Prostate gland (tissue), 2 donors: ENCODE measurements at regions not wholly inside any gene's neighbourhood (a gene's known extent, or its start where the extent isn't known, plus 50 kb on each side); places are given as distances from the start of the nearest gene placed in this dataset.
"Not testable (repeated sequence)": the region's sequence is repeated elsewhere in the genome, so short reads cannot be mapped to it uniquely, and the experiment has no call there.

Source experiments
- DNase-seq: peaks from one replicate; pipeline ENCODE4 v3.0.0-alpha.2; 2019; ENCODE audit warnings: low spot score
- H3K27ac ChIP-seq, 2 donors: fragments of 200-600 bp; sonication (generic); 2 replicates each; pipeline ENCODE4 v1.5.1; 2017 to 2019
- H3K27me3 ChIP-seq: fragments of 200-600 bp; sonication (generic); replicated peaks from 2 replicates; pipeline ENCODE4 v1.5.1; 2019; ENCODE audit not compliant: insufficient read depth
- H3K36me3 ChIP-seq, 2 donors: fragments of 200-600 bp; sonication (generic); 1 replicate in 1 of 2; 2 replicates in 1 of 2; pipeline versions ENCODE4 v1.5.1 to v1.8.1; 2017 to 2019
- H3K4me1 ChIP-seq: fragments of 200-600 bp; sonication (generic); replicated peaks from 2 replicates; pipeline ENCODE4 v1.5.1; 2019
- H3K4me3 ChIP-seq, 2 donors: fragments of 200-600 bp; sonication (generic); 2 replicates each; pipeline ENCODE4 v1.5.1; 2017 to 2019
- H3K9me3 ChIP-seq: fragments of 200-600 bp; sonication (generic); 2 replicates; pipeline ENCODE4 v1.5.1; 2017
- CTCF ChIP-seq, 4 experiments: fragments of 200-600 bp in 2 of 4; fragments of 450-650 bp in 2 of 4; sonication (generic) in 2 of 4; IDR thresholded peaks; 1 replicate in 3 of 4; 2 replicates in 1 of 4; pipeline ENCODE4 v1.5.1; 2016 to 2019; ENCODE audit warnings: antibody characterized with exemption in 4 of 4, mild to moderate bottlenecking in 2 of 4, moderate library complexity in 2 of 4
- POLR2A ChIP-seq: fragments of 450-650 bp; IDR thresholded peaks from one replicate; pipeline ENCODE4 v1.6.1; 2016; ENCODE audit warnings: antibody characterized with exemption, mild to moderate bottlenecking
- POLR2AphosphoS5 ChIP-seq: sonication (generic); formaldehyde crosslinking; IDR thresholded peaks from one replicate; pipeline ENCODE4 v1.6.1; 2017; ENCODE audit warnings: antibody characterized with exemption
- WGBS: methylation state at CpG from one replicate; pipeline ENCODE4 v1.1.5; 2018; 5-methylcytosine and 5-hydroxymethylcytosine counted together
- intact Hi-C: fragments of 100-400 bp; cut with DNase I; formaldehyde crosslinking; loops from one replicate; pipeline ENCODE4 v1.14.2; 2022

- 22% methylated on average over 2 of the region's 2 CpGs for WGBS
Measured at GRCh38 chr2:125405816-125406215, 1250.1 kb upstream of the GYPC start.

GRCh38 chr2:125408874-125409538 lies 1247.0 kb upstream of the GYPC start:
- WGBS = 83% methylated on average over 10 of the region's 10 CpGs
- Histone ChIP-seq H3K4me3 (no peak overlapping the region), H3K27me3 (no peaks in the 10 kb centered on the region), H3K4me1 (no peaks in the 10 kb centered on the region), H3K36me3 (no peaks in the 10 kb centered on the region), H3K9me3 (no peaks in the 10 kb centered on the region), H3K27ac (no peak overlapping the region)
- intact Hi-C loops = no loop called here
- no peak for DNase-seq
- no peak for TF ChIP-seq POLR2AphosphoS5
- no peak for TF ChIP-seq POLR2A
- TF ChIP-seq CTCF (IDR thresholded peaks at IDR 0.05) = no peak

More at GRCh38 chr2:125405816-125406215, 1250.1 kb upstream of the GYPC start:
- DNase-seq = no peak
- TF ChIP-seq POLR2AphosphoS5 = no peak
- no peak for TF ChIP-seq CTCF (IDR thresholded peaks at IDR 0.05)
- no peak for TF ChIP-seq POLR2A
- no peak overlapping the region for H3K27ac ChIP-seq
- no peaks in the 10 kb centered on the region for H3K9me3 ChIP-seq
- no peaks in the 10 kb centered on the region for H3K36me3 ChIP-seq
- H3K4me3 ChIP-seq = no peak overlapping the region
- no peaks in the 10 kb centered on the region for H3K4me1 ChIP-seq
- no peaks in the 10 kb centered on the region for H3K27me3 ChIP-seq
- intact Hi-C loops = no loop called here

- H3K36me3 ChIP-seq = no peaks in the 10 kb centered on the region
- intact Hi-C loops = no loop called here
- TF ChIP-seq POLR2A = no peak
- TF ChIP-seq POLR2AphosphoS5 = no peak
- no peak for TF ChIP-seq CTCF (IDR thresholded peaks at IDR 0.05)
- WGBS = 78% methylated on average over 1 of the region's 1 CpG
- H3K4me1 ChIP-seq = no peaks in the 10 kb centered on the region
- H3K27me3 ChIP-seq = no peaks in the 10 kb centered on the region
- H3K4me3 ChIP-seq = no peak overlapping the region
- H3K9me3 ChIP-seq = no peaks in the 10 kb centered on the region
- no peak overlapping the region for H3K27ac ChIP-seq
- DNase-seq = no peak
Measured at GRCh38 chr2:125418483-125418882, 1237.5 kb upstream of the GYPC start.

- 97% methylated on average over 28 of the region's 32 CpGs for WGBS
- H3K27ac ChIP-seq, DNase-seq, H3K36me3 ChIP-seq, H3K9me3 ChIP-seq, H3K4me1 ChIP-seq, H3K27me3 ChIP-seq, intact Hi-C loops, H3K4me3 ChIP-seq: not testable (repeated sequence)
Measured at GRCh38 chr2:125422198-125422770, 1233.7 kb upstream of the GYPC start.

- H3K36me3 ChIP-seq = no peaks in the 10 kb centered on the region
- DNase-seq = no peak
- H3K27ac ChIP-seq = no peak overlapping the region
- no peak overlapping the region for H3K4me3 ChIP-seq
- no peak for TF ChIP-seq CTCF (IDR thresholded peaks at IDR 0.05)
- TF ChIP-seq POLR2A = no peak
- TF ChIP-seq POLR2AphosphoS5 = no peak
- no peaks in the 10 kb centered on the region for H3K4me1 ChIP-seq
- H3K27me3 ChIP-seq = no peaks in the 10 kb centered on the region
- H3K9me3 ChIP-seq = no peaks in the 10 kb centered on the region
- intact Hi-C loops = no loop called here
- WGBS = 39% methylated on average over 1 of the region's 1 CpG
Measured at GRCh38 chr2:125424266-125424785, 1231.6 kb upstream of the GYPC start.
